NK-92 treated with Interleukin-12 subunit alpha and Interleukin-12 subunit beta, amount 100 ng/mL, for 24 hours (cell line): ENCODE measurements at regions not wholly inside any gene's neighbourhood (a gene's known extent, or its start where the extent isn't known, plus 50 kb on each side); places are given as distances from the start of the nearest gene placed in this dataset.

ENCODE experiments used
- DNase-seq: peaks from one replicate; lab custom pipeline; 2025; lab: John Stamatoyannopoulos, UW

- no peak for DNase-seq
Observed at GRCh38 chr11:69972351-69972802, 105.7 kb upstream of the ANO1 start.

GRCh38 chr11:69974528-69974927 lies 103.6 kb upstream of the ANO1 start:
- no peak for DNase-seq

GRCh38 chr11:69975822-69976221 lies 102.3 kb upstream of the ANO1 start:
- no peak for DNase-seq

DNA sequence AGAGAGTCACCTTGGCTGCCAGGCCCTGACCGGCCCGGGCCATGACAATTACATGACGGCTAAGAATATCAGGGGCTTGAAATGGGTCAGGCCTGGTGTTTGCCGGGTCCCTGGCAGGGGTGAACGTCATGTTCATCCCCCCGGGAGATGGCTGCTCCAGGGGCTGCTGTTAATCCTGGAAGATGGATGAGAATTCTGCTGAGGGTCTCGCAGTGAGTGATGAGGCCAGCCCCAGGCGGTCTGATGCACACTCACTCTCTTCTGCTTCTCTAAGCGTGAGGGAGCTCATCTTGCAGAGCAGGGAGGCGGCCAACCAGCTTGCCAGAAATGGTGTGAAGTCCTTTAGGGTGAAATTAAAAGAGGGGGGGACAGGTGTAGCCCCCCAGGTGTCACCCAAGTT lies 101.3 kb upstream of the ANO1 start:
- DNase-seq, result no peak

GRCh38 chr11:69977951-69978350 lies 100.2 kb upstream of the ANO1 start:
- DNase-seq, result no peak

DNA sequence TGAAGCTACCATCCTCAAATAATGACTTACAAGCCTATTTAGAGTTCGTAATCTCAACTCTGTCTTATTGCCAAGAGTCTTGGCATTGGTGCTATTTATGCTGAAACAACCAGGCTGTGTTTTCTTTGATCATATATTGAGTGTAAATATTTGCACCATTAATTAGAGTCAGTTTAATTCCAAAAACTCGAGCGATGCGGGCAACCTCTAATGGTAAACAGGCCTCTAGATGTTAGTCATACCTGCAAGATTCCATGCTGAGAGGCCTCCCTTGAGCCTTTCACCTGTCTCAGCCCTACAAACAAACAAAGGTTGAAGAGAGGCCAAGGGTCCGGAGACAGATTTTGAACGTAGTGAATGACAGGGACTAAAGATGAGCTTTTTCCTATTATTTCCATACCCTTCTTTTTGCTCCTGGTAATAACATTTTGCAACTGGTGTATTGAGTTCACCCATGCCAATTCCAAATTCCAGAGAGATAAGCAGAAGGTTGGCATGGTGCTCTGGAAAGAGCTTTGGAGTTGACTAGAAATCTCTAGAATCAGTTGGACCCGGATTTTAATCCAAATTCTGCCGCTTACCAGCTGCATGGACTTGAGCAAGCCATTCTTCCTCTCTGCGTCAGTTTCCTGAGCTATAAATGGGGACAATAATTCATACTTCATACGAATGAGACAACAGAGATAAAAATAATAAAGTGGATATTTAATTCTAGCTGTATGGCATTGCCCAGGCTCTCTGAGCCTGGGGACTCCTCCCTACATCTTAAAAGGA lies 99.1 kb upstream of the ANO1 start:
- DNase-seq, result no peak

DNA sequence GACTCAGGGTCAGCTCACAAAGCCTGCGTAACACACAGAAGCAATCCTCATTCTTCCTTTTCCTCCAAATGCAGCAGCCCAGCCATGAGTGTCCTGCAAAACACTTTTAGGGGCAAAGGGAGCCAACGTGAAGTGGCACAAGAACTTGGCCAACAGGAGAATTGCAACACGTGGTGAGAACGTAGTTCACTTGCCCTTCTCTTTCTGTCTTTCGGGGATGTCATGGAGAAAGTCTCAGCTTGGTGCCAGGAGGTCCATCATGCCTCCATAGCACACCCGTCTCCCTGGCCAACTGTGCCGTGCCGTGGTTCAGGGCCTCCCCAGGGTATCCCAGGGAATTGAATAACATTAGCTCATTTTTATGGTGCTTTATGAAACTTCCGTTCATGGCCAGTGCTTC lies 98.5 kb upstream of the ANO1 start:
- no peak for DNase-seq

DNA sequence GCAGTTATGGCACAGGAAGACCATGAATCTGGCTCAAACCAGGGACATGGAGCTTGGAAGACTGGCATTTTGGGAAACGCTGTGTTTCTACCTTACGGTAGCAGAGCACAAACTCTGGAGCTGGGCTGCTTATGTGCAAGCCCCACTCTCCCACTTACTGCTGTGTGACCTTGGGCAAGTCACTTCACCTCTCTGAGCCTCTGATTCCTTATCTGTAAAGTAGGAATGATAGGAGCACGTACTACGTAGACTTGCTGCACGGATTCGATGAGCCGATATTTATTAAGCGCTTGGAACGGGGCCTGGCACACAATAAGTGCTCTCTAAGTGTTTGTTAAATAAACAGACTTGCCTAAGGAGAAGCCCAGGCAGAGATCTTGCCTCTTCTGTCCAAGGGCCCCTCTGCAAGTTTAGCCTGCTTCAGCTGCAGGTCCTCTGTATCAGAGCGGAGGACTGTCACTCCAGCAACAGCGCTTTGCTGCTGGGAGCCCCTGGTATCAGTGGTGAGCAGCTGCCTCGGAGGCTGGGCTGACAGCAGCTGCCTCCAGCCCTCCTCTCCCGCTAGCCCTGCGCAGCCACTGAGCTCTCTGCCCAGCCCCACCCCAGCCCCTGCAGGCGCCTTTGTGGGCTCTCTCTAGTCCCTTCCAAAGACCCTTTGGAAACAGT lies 96.9 kb upstream of the ANO1 start:
- DNase-seq, result no peak

DNA sequence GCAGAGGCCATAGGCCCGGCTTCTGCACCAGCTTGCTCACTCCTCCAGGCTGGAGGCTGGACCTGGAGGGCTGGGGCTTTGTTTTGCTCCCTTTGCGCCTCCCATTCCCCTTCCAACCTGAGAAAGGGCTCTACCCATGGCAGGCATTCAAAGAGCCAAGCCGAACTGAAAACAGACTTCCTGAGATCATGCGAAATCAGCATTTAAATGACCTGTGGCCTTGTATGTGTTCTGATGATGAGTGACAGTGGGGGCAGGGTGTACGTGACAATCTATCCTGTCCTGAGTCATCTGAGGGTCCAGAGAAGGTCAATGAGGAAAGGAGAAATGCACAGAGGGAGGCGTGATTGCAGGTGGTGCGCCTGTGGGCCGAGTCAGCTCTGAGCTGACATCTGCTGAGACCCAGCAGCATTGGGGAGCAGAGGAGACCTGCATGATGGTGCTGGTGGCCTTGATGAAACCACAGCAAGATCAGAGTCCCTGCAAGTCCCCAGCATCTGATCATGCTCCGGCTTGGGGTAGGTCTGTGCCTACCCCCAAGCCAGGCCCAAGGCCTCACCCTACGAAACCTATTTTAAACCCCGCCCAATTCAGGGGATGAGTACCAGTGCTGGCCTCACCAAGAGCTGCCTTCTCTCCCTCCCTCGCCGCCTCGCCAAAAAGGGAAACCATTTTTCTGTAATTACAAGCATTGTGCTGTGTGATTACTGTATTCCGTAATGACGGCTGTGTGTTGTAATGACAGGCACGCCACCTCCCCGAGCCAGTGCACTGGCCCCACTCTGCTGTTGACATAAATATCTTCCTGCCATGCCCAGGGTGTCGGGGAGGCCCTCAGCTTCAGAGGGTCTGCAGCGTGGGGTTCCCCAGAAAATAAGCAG lies 95.2 kb upstream of the ANO1 start:
- no peak for DNase-seq

DNA sequence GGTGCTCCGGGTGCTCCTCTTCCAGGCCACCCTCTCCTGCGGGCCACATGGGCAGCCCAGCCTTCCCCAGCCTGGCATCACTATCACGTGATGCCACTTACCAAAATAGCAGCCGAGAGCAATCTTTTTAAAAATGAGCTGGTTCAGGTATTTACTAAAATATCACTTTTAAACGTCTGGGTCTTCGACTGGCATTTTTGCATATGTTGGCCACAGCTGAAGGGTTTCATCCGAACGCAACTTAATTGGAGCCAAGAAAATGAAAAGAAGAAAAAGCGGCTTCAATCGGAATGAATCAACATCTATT lies 94.6 kb upstream of the ANO1 start:
- no peak for DNase-seq

- no peak for DNase-seq
Observed at GRCh38 chr11:69983897-69984438, 94.1 kb upstream of the ANO1 start.

GRCh38 chr11:69984457-69985261 lies 93.5 kb upstream of the ANO1 start:
- DNase-seq, result no peak

DNA sequence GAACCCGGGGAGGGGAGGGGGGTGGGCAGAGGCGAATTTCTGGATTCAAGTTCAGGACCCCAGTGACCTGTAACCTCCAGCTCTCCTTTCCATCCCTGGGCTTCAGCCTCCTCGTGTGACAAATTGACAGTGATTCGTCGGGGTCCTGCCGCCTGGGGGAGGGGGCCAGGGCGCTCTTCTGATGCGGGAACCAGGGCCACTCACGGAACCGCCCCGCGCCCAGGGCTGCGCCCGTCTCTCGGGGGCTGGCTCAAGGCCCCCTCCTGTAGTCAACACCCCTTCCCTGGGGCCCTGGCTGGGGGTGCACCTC lies 92.8 kb upstream of the ANO1 start:
- DNase-seq, result no peak

- DNase-seq, result no peak
Observed at GRCh38 chr11:69985641-69986439, 92.3 kb upstream of the ANO1 start.

DNA sequence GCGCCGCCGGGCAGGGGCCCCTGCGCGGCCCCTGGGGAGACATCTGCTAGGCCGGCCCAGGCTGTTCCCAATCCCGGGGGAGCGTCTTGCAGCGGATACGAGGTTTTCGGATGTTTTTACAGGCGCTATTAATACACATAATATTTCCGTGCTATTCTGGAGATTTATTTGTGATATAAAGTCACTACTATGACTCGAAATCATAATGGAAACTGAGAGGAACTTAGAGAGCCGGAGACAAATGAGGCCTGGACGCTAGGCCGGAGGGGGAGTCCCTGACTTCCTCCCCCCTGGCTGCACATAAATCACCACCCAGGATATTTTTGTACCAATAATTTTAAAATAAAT lies 91.7 kb upstream of the ANO1 start:
- DNase-seq, result no peak

DNA sequence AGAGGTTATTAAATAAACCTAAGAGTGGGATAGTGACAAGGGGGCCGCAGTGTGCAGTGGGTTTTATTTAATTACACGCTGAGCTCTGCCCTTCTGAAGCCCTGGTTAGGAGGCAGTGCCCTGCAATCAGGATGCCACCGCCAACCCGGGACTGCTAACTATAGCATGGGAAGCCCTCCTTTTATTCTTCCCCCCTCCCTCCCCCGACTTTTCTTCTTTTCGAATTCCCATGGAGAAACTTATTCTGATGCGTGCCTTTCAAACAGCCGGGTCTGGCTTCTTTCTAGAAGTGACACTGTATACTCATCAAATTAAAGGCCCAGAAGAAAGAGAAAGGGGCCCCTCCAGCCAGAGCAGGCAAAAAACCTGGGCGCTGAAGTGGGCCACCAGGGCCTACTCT lies 91.3 kb upstream of the ANO1 start:
- no peak for DNase-seq

DNA sequence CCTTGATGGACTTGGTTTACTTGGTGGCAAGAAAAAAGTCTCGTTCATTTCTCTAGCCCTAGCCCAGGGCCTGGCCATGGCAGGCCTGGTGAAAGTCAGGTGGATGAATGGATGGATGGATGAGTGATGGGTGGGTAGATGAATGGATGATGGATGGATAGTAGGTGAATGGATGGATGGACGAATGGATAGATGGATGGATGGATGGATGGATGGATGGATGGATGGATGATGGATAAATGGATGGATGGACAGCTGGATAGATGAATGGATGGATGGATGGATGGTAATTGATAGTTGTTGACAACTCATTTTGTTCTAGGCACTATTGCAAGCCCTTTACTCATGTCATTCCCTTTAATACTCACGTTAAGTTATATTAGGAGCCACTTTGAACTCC lies 86.1 kb upstream of the ANO1 start:
- no peak for DNase-seq

- DNase-seq, result no peak
Observed at GRCh38 chr11:69992943-69993694, 85.0 kb upstream of the ANO1 start.

GRCh38 chr11:69994810-69995209 lies 83.3 kb upstream of the ANO1 start:
- no peak for DNase-seq

- no peak for DNase-seq
Observed at GRCh38 chr11:69995697-69996096, 82.4 kb upstream of the ANO1 start.

DNA sequence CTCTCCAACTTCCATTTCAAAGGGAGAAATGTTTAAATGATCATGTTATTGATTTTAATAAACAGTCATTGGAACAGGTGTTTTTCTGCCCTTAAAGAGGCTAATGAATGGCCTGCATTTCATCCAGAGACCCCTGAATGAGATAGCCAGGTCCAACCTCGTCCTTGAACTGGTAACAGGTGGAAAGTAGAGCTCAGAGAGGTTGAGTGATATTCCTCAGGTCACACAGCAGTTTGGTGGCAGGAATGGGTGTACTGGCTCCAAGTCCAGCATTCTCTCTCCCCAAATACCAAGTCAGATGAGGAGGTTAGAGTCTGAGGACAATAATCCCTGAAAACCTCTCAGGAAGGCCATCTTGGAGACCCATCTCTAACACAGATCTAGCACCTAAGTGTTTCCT lies 81.7 kb upstream of the ANO1 start:
- no peak for DNase-seq
